CD14-positive monocyte (primary cell): ENCODE measurements at regions not wholly inside any gene's neighbourhood (a gene's known extent, or its start where the extent isn't known, plus 50 kb on each side); places are given as distances from the start of the nearest gene placed in this dataset.

Source experiments
- DNase-seq, 3 donors: peaks; one replicate each; pipeline ENCODE4 v3.0.0-alpha.2; 2011 to 2022
- H2AFZ ChIP-seq: 2 replicates; pipeline ENCODE4 v1.6.0; 2012; ENCODE audit warnings: mild to moderate bottlenecking, low read depth, low read length, inconsistent platforms; ENCODE audit not compliant: insufficient read depth, poor library complexity, severe bottlenecking
- H3K27ac ChIP-seq, 2 donors: 1 replicate in 1 of 2; 2 replicates in 1 of 2; pipeline ENCODE4 v1.5.1; 2012 to 2013; ENCODE audit warnings: low read length in 2 of 2, control low read depth in 1 of 2, inconsistent platforms in 1 of 2, low read depth in 1 of 2, mild to moderate bottlenecking in 1 of 2
- H3K27me3 ChIP-seq, 2 donors: one replicate each; pipeline versions ENCODE4 v1.6.0 to v1.6.1; 2011 to 2013; ENCODE audit warnings: low read length in 2 of 2; ENCODE audit not compliant: control insufficient read depth in 2 of 2, insufficient read depth in 2 of 2
- H3K36me3 ChIP-seq, 2 donors: replicated peaks in 1 of 2; 1 replicate in 1 of 2; 2 replicates in 1 of 2; pipeline versions ENCODE4 v1.5.1 to v1.6.1; 2012 to 2013; ENCODE audit warnings: low read length in 2 of 2, control low read depth in 1 of 2, inconsistent platforms in 1 of 2, mild to moderate bottlenecking in 1 of 2; ENCODE audit not compliant: insufficient read depth in 2 of 2, control insufficient read depth in 1 of 2
- H3K4me1 ChIP-seq, 2 donors: 1 replicate in 1 of 2; 2 replicates in 1 of 2; pipeline versions ENCODE4 v1.5.1 to v1.6.1; 2012 to 2013; ENCODE audit warnings: low read length in 2 of 2, control low read depth in 1 of 2, inconsistent platforms in 1 of 2, mild to moderate bottlenecking in 1 of 2, moderate library complexity in 1 of 2; ENCODE audit not compliant: insufficient read depth in 2 of 2, control insufficient read depth in 1 of 2
- H3K4me2 ChIP-seq: replicated peaks from 2 replicates; pipeline ENCODE3; 2012; ENCODE audit warnings: low read length, moderate library complexity, mild to moderate bottlenecking; ENCODE audit not compliant: poor library complexity, severe bottlenecking; ENCODE audit errors: extremely low read depth
- H3K4me3 ChIP-seq, 3 experiments: fragments of 200-600 bp in 1 of 3; sonication (generic) in 1 of 3; replicated peaks in 1 of 3; 1 replicate in 2 of 3; 2 replicates in 1 of 3; pipeline ENCODE4 v1.5.1; 2011 to 2013; ENCODE audit warnings: low read length in 3 of 3, mild to moderate bottlenecking in 3 of 3, control low read depth in 2 of 3, low read depth in 2 of 3, inconsistent platforms in 1 of 3, moderate library complexity in 1 of 3
- H3K79me2 ChIP-seq: 2 replicates; pipeline ENCODE4 v1.6.0; 2012; ENCODE audit warnings: mild to moderate bottlenecking, control low read depth, inconsistent platforms, low read length, moderate library complexity; ENCODE audit not compliant: insufficient read depth
- H3K9ac ChIP-seq: 2 replicates; pipeline ENCODE4 v1.6.0; 2017; ENCODE audit warnings: low read length, mild to moderate bottlenecking; ENCODE audit not compliant: insufficient read depth, poor library complexity, severe bottlenecking
- H3K9me3 ChIP-seq, 2 donors: replicated peaks in 1 of 2; 1 replicate in 1 of 2; 2 replicates in 1 of 2; pipeline versions ENCODE4 v1.5.1 to v1.6.1; 2012 to 2013; ENCODE audit warnings: low read length in 2 of 2, control low read depth in 1 of 2; ENCODE audit not compliant: control insufficient read depth in 1 of 2, insufficient read depth in 1 of 2
- H4K20me1 ChIP-seq: 2 replicates; pipeline ENCODE4 v1.6.0; 2012; ENCODE audit warnings: mild to moderate bottlenecking, low read length, control low read depth, moderate library complexity; ENCODE audit not compliant: insufficient read depth
- H3K27ac Mint-ChIP-seq, 7 donors: one replicate each; pipeline ENCODE4 v1.8.0; 2020; ENCODE audit warnings: mild to moderate bottlenecking in 7 of 7, mixed read lengths in 7 of 7, moderate library complexity in 6 of 7, inconsistent platforms in 2 of 7
- H3K27me3 Mint-ChIP-seq, 3 donors: one replicate each; pipeline ENCODE4 v1.8.0; 2021 to 2022; ENCODE audit warnings: low read depth in 3 of 3, mild to moderate bottlenecking in 3 of 3, mixed read lengths in 3 of 3, moderate library complexity in 3 of 3, inconsistent platforms in 1 of 3
- H3K36me3 Mint-ChIP-seq, 2 donors: one replicate each; pipeline ENCODE4 v1.8.0; 2020; ENCODE audit warnings: mixed read lengths in 2 of 2, inconsistent platforms in 1 of 2, mild to moderate bottlenecking in 1 of 2
- H3K4me1 Mint-ChIP-seq: one replicate; pipeline ENCODE4 v1.8.0; 2020; ENCODE audit warnings: mild to moderate bottlenecking, mixed read lengths
- H3K4me3 Mint-ChIP-seq, 2 donors: one replicate each; pipeline ENCODE4 v1.8.0; 2020; ENCODE audit warnings: mild to moderate bottlenecking in 2 of 2, mixed read lengths in 2 of 2, moderate library complexity in 1 of 2
- H3K9me3 Mint-ChIP-seq, 7 donors: one replicate each; pipeline ENCODE4 v1.8.0; 2020 to 2022; ENCODE audit warnings: mixed read lengths in 7 of 7, mild to moderate bottlenecking in 6 of 7, moderate library complexity in 6 of 7, inconsistent platforms in 2 of 7
- WGBS: methylation state at CpG from one replicate; pipeline ENCODE4 v1.1.5; 2013; ENCODE audit warnings: missing lambda C conversion rate; ENCODE audit not compliant: insufficient coverage; 5-methylcytosine and 5-hydroxymethylcytosine counted together
- intact Hi-C, 2 donors: fragments of 100-400 bp; cut with micrococcal nuclease; formaldehyde crosslinking; loops; one replicate each; pipeline versions ENCODE4 v1.15.0 to v1.15.1; 2023
- TF ChIP-seq, protein P1 (sequence below): fragments of 200-600 bp; IDR thresholded peaks from one replicate; pipeline ENCODE4 v1.8.0; 2022; ENCODE audit warnings: antibody characterized with exemption, mild to moderate bottlenecking

DNA sequence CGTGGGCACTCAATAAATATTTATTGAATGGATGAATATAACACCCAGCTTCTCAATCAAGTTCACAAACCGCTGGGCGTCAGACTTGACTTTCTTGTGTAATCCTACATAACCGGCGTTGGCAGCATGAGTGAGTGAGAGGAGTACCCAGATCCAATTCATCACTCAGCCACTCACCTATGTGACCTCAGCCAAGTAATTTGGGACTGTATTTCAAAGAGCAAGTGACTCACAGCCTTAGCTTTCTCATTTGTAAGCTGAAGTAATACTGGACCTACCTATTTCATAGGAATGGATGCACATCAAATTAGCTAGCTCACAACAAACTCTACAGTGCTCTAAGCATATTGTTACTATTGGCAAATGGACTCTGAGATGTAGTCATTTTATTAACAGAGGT is 53.8 kb upstream of the FAM204A start:
- no CpG with 5 or more reads among the region's 5 CpGs for WGBS
- H3K4me2 ChIP-seq = no peak overlapping the region
- no peaks in the 10 kb centered on the region for H3K9me3 ChIP-seq
- no peak overlapping the region for H3K4me3 ChIP-seq
- no peak overlapping the region for H3K9ac ChIP-seq
- no peak overlapping the region for H3K27ac ChIP-seq
- Mint-ChIP-seq H3K4me3 (no peak overlapping the region), H3K27ac (no peak overlapping the region), H3K36me3 (no peaks in the 10 kb centered on the region), H3K9me3 (peaks cover 0 to 3% (median 0%) of the 10 kb centered on the region in 7 donors), H3K27me3 (peaks cover 3 to 7% (median 4%) of the 10 kb centered on the region in 3 donors), H3K4me1 (peaks cover 12% of the 10 kb centered on the region)
- H2AFZ ChIP-seq = no peak overlapping the region
- no peaks in the 10 kb centered on the region for H3K79me2 ChIP-seq
- no peaks in the 10 kb centered on the region for H3K36me3 ChIP-seq
- H3K4me1 ChIP-seq = peaks cover 12 to 17% of the 10 kb centered on the region in 2 donors
- H4K20me1 ChIP-seq = no peaks in the 10 kb centered on the region
- TF ChIP-seq, protein P1, sequence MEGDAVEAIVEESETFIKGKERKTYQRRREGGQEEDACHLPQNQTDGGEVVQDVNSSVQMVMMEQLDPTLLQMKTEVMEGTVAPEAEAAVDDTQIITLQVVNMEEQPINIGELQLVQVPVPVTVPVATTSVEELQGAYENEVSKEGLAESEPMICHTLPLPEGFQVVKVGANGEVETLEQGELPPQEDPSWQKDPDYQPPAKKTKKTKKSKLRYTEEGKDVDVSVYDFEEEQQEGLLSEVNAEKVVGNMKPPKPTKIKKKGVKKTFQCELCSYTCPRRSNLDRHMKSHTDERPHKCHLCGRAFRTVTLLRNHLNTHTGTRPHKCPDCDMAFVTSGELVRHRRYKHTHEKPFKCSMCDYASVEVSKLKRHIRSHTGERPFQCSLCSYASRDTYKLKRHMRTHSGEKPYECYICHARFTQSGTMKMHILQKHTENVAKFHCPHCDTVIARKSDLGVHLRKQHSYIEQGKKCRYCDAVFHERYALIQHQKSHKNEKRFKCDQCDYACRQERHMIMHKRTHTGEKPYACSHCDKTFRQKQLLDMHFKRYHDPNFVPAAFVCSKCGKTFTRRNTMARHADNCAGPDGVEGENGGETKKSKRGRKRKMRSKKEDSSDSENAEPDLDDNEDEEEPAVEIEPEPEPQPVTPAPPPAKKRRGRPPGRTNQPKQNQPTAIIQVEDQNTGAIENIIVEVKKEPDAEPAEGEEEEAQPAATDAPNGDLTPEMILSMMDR = no peak
- intact Hi-C loops = no loop called here
- no peak for DNase-seq
- no peaks in the 10 kb centered on the region for H3K27me3 ChIP-seq

- H3K9me3 Mint-ChIP-seq = peaks cover 0 to 4% (median 0%) of the 10 kb centered on the region in 7 donors
- Histone ChIP-seq H3K4me1 (peaks cover 12 to 17% of the 10 kb centered on the region in 2 donors), H3K79me2 (no peaks in the 10 kb centered on the region), H3K4me3 (peak overlapping the region in 1 of 3 experiments; percentile 57), H4K20me1 (no peaks in the 10 kb centered on the region), H2AFZ (peak overlapping the region; percentile 47), H3K27ac (peak overlapping the region in 1 of 2 donors; percentile 56), H3K9me3 (no peaks in the 10 kb centered on the region), H3K36me3 (no peaks in the 10 kb centered on the region), H3K9ac (no peak overlapping the region), H3K4me2 (peak overlapping the region; percentile 60), H3K27me3 (peaks cover 0 to 2% of the 10 kb centered on the region in 2 donors)
- no CpG with 5 or more reads among the region's 8 CpGs for WGBS
- peak overlapping the region in 2 of 7 donors; percentile 6 to 15 for H3K27ac Mint-ChIP-seq
- peak overlapping the region in 1 of 2 donors; percentile 82 for H3K4me3 Mint-ChIP-seq
- H3K36me3 Mint-ChIP-seq = no peaks in the 10 kb centered on the region
- H3K4me1 Mint-ChIP-seq = peaks cover 12% of the 10 kb centered on the region
- TF ChIP-seq, protein P1 = no peak
- intact Hi-C loops = no loop called here
- H3K27me3 Mint-ChIP-seq = peaks cover 3 to 7% (median 4%) of the 10 kb centered on the region in 3 donors
- DNase-seq = peak in 1 of 3 donors; percentile 21
Observed at GRCh38 chr10:118394301-118395200, 52.4 kb upstream of the FAM204A start.
